Stimulated activated CD4-positive, alpha-beta T cell treated with anti-CD3 and anti-CD28 coated beads, TNF-alpha, amount 100 ng/mL, for 1 hour (primary cell): ENCODE measurements at regions not wholly inside any gene's neighbourhood (a gene's known extent, or its start where the extent isn't known, plus 50 kb on each side); places are given as distances from the start of the nearest gene placed in this dataset.
"Not testable (repeated sequence)": the region's sequence is repeated elsewhere in the genome, so short reads cannot be mapped to it uniquely, and the experiment has no call there.

Source experiments
- DNase-seq, 3 donors: peaks; one replicate each; pipeline ENCODE4 v3.0.0-alpha.2; 2020; ENCODE audit warnings: low read depth in 3 of 3, low spot score in 1 of 3

DNA sequence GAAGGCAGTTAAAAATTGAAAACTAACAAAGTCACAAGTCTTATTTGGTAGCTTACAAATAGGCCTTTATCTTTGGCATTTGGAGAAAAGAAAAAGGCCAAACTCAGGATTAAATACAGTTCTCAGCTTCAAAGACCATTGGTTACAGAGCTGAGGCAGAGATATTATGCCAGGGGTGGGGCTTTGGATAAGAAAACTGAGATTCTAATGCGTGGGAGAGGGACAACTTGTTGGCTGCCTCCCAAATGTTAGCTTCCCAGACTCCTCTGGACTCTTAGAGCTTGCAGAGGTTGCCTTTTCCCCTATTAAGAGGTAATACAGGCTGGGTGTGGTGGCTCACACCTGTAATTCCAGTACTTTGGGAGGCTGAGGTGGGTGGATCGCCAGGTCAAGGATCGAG, 231.8 kb downstream of the SQOR start:
- DNase-seq, result no peak

DNA sequence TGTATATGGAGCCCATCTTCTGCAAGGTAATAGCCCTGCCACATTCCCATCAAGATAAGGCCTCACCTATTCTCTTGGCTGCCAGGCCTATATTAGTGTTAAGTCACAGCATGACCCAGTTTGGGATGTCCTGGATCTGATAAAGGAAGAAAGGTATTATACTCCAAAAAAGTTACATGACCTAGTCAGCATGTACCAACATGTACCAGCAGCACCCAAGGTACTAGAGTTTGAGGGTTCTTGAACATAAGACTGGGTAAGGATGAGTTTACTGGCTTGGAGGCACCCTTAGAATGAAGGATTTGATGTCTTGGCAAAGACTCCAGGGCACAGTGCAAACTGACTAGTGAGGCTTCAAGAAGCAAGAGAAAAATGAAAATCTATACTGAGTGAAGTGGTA, 232.5 kb downstream of the SQOR start:
- no peak for DNase-seq

DNA sequence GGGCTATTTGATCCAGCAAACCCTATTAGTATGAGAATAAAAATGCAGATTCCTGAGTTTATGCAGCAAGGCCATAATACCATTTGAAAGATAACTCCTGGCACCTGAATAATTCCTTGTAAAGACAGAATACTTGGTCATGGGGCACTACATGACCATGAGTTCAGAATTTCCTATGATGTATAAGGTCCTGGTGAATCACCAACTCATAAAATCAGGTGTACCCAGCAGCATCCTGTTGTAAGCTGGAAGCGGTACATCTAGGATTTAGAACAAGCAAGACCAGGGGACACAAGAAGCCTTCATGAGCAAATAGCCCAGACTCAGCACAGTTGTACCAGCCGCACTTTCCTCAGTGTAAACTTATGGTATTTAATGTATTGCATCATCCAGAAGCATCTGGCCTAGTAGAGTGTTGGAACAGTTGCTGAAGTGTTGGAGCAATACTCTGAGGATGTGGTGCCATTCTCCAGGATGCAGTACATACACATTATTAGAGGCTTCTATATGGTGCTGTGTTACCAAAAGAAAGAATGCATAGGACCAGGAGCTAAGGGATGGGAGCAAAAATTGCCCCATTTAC, 233.4 kb downstream of the SQOR start:
- DNase-seq, result no peak

DNA sequence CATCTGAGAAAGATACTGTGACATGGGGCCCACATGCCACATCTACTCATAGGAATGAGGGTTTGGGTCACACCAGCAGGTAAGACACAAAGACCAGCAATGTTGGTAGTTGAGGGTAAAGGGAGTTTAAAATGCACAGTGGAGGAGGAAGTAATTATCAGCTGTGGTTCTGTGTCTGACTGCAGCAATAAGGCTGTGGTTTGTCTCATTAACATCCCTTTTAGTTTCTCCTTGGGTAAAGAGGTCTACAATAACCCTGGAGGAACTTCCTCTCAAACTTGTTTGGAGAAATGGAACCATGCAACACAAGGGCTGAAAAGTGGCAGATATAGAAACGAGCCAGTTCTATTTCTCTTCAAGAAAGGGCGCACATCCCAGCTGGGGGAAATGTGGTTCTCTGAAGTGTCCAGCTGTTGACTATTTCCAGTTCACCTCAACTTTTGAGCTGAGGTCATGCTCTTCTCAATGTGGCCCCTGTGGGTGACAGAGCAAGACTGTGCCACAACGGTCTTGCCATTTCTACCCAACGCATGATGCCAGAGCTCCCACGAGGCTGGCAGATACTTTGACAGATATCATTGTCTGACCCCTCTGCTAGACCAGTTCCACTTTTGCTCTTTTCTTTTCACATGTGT, 234.3 kb downstream of the SQOR start:
- no peak for DNase-seq

DNA sequence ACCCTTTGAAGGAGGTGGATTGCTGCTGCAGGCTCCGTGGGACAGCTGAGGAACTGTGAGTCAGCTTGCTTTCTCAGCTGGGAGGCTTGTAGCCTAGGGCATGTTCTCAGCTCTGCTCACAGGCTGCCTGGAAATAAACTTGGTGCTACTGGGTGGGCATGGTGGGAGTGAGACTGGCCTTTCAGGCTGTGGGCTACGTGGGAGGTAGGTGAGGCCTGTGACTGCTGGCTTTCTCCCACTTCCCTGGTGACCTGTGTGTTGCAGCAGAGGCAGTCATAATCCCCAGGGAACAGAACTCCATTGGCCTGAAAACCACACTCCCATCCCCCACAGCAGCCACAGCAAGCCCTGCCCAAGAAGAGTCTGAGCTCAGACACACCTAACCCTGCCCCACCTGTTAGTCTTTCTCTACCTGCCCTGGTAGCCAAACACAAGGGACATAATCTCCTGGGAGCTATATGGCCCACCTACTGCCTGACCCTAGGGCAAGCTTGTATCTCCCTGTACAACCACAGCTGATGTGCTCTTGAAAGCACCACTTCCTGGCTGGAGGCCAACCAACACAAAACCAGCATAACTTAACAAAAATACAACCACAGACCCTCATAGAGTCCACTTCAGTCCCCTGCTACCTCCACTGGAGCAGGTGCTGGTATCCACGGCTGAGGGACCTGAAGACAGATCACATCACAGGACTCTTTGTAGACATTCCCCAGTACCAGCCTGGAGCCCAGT, 236.5 kb downstream of the SQOR start:
- DNase-seq, result no peak

DNA sequence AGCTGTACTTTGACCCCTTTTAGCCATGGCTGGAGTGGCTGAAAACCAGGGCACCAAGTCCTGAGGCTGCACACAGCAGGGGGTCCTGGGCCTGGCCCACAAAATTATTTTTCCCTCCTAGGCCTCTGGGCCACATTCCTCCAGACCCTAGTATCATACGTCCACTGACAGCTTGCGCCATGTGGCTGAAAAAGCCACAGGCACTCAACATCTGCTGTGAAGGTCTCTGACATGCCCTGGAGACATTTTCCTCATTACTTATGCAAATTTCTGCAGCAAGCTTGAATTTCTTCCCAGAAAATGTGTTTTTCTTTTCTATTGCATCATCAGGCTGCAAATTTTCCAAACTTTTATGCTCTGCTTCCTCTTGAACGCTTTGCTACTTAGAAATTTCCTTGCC, 239.0 kb downstream of the SQOR start:
- DNase-seq, result no peak

DNA sequence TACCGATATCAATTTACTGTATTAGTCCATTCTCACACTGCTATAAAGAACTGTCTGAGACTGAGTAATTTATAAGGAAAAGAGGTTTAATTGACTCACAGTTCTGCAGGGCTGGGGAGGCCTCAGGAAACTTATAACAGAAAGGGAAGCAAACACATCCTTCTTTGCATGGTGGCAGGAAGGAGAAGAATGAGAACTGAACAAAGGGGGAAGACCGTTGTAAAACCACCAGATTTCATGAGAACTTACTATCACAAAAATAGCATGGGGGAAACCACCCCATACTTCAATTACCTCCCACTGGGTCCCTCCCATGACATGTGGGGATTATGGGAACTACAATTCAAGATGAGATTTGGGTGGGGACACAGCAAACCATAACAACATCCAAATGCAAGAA, 239.7 kb downstream of the SQOR start:
- DNase-seq, result not testable (repeated sequence)

DNA sequence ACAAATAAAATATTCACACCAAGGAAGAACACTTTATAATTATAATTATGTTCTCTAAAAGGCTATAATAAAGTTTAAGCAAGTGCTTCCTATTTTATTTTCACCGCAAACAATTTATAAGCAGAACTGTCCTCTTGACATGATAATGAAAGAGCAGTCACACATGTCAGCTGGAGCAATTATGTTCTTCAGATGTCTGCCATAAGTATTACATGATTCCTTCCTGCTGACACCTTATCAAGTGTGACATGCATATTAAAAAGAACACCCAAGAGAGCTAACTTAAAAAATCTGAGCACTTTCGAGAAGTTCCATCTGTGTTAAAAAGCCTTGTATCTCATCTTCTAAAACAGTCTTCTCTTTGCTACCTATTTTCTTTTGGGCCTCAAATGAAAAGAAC, 249.5 kb downstream of the SQOR start:
- no peak for DNase-seq

DNA sequence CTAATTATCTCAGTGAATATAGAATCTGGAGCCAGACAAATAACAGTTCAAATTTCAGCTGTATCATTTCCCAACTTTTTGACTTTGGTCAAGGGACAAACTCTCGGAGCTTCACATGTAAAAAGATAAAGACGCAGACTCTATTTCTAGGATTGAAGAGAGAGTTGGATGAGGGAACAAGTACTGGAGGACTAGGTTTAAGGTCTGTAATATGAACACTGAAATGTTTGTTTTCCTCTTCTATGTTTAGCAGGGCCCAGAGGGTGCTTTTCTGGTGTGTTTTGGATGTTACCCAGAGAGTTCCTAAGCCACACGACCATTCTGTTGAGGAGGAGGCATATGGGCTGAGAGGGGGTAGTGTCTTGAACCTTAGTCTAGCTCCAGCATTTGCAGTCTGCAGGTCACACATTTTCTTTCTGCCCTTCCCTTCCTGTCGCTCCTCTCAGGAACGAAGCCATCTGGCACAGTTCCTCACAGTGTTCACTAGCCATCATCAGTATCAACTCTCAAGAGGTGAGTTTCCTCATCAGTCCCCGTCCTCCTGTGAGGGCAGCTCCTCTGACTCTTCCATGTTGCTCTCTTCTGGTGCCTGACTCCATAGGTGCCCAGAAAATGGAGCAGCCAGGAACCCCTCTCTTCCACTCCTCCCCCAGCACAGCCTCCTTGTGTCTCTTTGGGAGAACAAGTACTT, 250.1 kb downstream of the SQOR start:
- DNase-seq, result no peak

DNA sequence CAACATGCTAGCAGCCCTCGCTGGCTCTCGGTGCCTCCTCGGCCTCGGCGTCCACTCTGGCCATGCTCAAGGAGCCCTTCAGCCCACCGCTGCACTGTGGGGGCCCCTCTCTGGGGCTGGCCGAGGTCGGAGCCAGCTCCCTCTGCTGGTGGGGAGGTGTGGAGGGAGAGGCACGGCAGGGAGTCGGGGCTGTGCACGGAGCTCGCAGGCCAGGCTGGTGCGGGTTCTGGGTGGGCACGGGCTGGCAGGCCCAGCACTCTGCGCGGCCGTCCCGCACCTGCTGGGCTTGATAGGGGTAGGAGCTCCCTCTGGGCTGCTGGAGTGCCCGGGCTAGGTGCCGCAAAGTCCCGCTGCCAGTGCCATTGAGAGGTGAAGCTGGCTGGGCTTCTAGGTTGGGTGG, 251.0 kb downstream of the SQOR start:
- DNase-seq, result no peak

DNA sequence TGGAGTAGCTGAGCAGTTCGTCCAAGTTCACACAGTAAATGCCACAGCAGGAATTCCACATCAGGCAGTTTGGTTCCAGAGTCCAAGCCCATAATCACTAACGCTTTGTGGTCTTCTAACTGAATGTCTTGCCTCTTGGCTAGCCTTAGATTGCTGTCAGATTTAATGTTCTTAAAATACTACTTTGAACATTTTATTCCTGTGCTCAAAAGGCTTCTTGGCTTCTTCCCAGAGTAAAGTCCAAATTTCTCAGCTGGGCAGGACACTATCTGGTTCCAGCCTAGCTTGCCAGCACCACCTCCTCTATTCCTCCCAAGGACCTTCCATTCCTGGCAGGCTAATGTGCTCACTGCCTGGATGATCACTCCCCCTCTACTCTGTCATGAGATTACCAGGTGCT, 256.9 kb downstream of the SQOR start:
- DNase-seq, result no peak

DNA sequence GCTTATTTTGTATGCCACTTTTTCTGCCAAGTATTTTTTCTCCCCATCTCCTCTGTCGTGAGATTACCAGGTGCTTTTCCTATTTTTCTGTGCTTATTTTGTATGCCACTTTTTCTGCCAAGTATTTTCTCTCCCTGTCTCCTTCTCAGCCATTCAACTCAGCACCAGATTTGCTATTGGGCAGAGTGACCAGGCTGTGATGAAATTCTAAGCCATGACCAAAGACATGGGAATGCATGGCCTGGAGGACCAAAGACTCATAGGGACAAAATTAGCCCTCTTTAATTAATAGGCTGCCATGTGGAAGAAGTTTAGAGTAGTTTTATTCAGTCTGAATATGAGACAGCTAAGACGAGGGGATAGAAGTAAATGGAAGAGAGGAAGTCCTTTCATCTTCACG, 257.4 kb downstream of the SQOR start:
- DNase-seq, result no peak

DNA sequence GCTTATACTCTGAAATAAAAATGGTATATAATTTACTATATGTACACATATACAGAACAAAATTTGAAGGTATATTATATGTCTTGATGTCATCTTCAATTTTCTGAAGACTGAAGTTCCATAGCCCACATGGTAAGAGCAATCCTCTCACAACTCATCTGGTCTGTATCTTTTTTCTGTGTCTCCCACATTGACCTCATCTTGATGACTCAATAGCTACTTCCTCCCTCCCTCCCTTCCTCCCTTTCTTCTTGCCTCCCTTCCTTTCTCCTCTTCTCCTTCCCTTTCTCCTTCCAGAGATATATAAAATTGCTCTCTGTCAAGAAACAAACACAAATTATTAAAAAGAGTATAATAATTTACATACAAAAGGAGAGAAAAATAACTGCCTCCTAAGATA, 268.5 kb downstream of the SQOR start:
- no peak for DNase-seq

DNA sequence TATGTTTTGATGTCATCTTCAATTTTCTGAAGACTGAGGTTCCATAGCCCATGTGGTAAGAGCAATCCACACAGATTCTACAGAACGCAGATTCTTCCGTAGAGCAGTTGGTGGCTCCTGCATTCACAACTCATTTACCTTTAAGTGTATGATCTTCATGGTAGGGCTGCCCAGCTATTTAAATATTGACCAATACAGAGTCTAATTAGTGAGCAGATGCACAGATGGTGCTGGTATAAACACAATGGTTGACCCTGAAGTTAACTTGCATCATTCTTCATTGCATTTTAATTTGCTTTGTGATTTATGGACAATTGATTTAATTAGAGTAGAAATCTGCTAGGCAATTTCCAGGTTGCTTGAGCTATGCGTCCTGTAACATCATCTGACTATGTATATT, 269.2 kb downstream of the SQOR start:
- DNase-seq, result no peak

DNA sequence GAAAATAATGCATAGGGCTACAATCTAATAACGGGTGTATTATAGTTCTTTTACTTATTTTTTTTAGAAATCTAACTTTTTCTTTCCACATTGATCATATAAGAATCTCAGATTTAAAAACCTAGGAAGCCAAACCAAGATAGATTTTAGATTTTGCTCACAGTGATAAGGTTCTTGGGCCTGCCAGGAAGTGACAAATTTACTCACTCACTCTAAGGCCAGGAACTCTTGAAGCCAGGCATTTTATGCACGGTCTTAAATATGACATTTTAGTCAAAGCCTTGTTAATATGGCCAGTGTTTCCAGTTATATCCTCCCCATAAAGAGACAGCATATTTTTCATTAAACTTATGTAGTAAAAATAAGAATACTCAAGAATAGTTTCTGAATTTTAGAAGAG, 271.4 kb downstream of the SQOR start:
- no peak for DNase-seq

DNA sequence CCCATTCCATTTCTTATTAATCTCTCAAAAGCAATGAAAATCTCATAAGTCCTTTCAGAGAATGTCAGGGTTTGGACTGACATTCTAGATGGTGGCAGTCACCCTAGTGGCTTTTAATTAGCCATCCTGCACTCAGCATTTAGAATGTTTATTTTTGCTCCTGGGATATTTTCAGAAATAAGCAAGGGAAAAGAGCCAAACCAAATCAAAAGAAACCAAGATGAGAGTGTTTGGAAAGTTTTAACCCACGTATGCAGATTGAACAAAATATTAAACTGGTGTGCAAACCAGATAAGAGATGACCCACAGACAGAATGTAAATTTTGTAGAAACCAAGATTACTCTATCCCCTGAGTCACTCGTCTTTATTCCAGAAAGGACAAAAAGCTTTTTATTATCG, 275.8 kb downstream of the SQOR start:
- DNase-seq, result no peak

DNA sequence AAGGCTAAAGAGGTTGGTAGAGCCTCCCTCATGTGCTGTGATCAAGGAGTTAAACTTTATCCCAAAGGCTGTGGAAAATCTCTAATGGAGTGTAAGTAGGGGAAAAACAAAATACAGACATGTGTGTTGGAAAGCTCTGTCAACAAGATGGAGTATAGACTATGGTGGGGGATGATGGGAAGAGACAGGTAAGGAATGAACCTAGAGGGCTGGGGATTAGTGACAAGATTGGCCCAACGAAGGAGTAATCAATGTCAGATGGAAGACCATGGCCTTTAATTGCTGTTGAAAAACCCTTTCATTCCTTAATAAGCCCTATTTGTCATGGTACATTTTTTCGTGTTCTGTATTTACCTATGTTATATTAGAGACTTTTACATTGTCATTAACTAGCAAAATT, 278.6 kb downstream of the SQOR start:
- DNase-seq, result no peak

DNA sequence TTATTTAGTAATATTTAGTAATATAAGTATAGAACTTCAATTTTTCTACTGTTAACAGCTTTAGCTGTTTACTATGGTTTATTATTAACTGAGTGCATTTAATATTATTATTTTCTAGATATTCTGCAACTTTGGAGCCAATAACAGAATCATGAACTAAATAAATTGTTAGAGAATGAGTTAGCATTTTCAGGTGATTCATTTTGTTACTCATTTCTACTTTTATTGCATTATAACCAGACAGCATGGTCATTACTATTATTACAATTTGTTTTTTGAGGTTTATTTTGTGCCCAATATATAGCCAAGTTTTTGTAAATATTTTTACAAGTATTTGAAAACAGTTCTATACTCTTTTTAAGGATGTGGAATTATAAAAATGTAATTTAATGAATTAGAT, 279.6 kb downstream of the SQOR start:
- DNase-seq, result no peak

DNA sequence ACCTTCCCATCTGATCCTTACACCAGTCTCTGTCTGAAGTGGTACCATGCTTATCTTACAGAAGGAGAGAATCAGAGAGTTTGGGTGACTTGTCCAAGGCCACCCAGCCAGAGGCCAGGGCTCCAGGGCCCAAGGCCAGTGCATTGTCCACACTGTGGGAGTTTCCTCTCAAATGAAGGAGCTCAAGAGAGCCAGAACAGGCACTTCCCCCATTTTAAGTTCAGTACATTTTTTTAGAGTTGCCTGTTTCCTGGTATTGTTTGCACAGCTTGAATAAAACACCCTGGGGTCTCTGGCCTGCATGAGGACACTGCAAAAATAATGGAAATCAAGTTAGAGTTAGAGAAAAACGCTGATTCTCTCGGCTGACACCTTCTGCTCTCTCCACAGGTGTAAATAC, 284.0 kb downstream of the SQOR start:
- no peak for DNase-seq

DNA sequence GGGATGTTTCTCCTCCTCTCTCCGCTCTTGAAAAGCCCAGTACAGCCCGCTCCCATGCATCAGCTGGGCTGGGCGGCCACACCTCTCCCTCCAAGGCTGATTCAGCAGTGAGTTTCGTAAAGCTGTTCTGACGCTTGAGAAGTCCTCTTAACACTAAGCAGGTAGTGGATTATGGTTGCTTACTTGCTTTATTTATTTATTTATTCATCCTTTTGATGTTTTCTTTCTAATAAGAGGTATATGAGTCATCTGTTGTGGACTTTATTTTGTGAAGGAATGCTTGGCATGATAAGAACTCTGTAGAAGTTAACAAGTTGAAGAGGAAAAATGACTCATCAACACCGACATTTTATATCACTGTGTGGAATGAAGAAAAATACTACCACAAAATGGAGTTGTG, 285.0 kb downstream of the SQOR start:
- no peak for DNase-seq

DNA sequence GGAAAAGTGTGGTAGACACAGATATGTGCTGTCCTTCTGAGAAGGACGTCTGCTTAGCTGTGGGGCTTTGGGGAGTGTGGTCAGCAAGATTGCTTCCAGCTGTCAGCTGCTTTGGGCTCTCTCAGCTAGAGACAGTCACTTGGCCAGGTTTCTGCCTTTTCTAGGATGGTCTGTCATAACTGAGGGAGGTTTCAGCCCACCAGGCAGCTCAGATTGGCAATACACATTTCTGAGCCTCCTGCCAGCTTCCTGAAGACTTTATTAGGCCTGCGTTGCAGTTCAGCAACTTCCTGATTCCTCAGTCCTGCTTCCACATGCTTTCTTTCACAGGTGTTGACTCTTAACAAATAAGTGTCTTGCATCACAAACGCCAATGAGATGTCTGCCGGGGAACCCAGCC, 286.5 kb downstream of the SQOR start:
- DNase-seq, result no peak

DNA sequence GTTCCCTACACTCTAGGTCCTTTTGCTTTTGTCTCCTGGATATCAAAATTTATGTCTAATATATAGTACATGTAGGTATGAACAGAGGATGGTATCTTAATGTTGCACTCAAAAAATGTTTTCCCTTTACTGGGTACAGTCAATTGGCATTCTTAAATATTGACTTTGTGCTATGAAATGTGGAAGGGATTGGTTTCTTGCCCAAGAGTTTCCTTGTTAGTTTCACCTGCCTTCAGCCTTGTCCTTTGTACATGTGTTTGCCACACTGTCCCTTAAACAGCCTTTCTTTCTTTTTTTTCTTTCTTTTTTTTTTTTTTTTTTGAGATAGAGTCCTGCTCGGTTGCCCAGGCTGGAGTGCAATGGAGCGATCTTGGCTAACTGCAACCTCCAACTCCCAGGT, 287.1 kb downstream of the SQOR start:
- DNase-seq, result no peak
